Bronchial epithelial cell (primary cell): ENCODE measurements at regions not wholly inside any gene's neighbourhood (a gene's known extent, or its start where the extent isn't known, plus 50 kb on each side); places are given as distances from the start of the nearest gene placed in this dataset.
"Not testable (repeated sequence)": the region's sequence is repeated elsewhere in the genome, so short reads cannot be mapped to it uniquely, and the experiment has no call there.

Experiments used
- DNase-seq: peaks from one replicate; pipeline ENCODE4 v3.0.0-alpha.2; 2010; ENCODE audit warnings: low read depth
- FAIRE-seq: peaks from 2 replicates; lab custom pipeline; 2011; peaks lifted over from hg19 to GRCh38; lab: Jason Lieb, UNC
- H3K27me3 ChIP-seq: 2 replicates; pipeline ENCODE4 v1.5.1; 2011; ENCODE audit warnings: low read length; ENCODE audit not compliant: control insufficient read depth, insufficient read depth
- H3K36me3 ChIP-seq: 2 replicates; pipeline ENCODE4 v1.5.1; 2011; ENCODE audit warnings: low read length; ENCODE audit not compliant: control insufficient read depth, insufficient read depth
- H3K4me3 ChIP-seq: 2 replicates; pipeline ENCODE4 v1.5.1; 2011; ENCODE audit warnings: mild to moderate bottlenecking, low read depth, low read length, control low read depth
- CTCF ChIP-seq: IDR thresholded peaks from 2 replicates; pipeline ENCODE4 v1.5.1; 2011; ENCODE audit warnings: mild to moderate bottlenecking, moderate library complexity, low read length, control low read depth, inconsistent platforms; ENCODE audit not compliant: insufficient read depth, severe bottlenecking

- DNase-seq (no peak), FAIRE-seq (no peak)
- no peak overlapping the region for H3K4me3 ChIP-seq
- H3K36me3 ChIP-seq = no peaks in the 10 kb centered on the region
- no peak for TF ChIP-seq CTCF
- no peaks in the 10 kb centered on the region for H3K27me3 ChIP-seq
Observed at GRCh38 chr6:144664281-144664680, 379.1 kb downstream of the UTRN start.

GRCh38 chr6:144664947-144665346, 379.8 kb downstream of the UTRN start:
- Histone ChIP-seq H3K36me3 (no peaks in the 10 kb centered on the region), H3K27me3 (no peaks in the 10 kb centered on the region), H3K4me3 (no peak overlapping the region)
- no peak for DNase-seq
- no peak for FAIRE-seq
- TF ChIP-seq CTCF = no peak

DNA sequence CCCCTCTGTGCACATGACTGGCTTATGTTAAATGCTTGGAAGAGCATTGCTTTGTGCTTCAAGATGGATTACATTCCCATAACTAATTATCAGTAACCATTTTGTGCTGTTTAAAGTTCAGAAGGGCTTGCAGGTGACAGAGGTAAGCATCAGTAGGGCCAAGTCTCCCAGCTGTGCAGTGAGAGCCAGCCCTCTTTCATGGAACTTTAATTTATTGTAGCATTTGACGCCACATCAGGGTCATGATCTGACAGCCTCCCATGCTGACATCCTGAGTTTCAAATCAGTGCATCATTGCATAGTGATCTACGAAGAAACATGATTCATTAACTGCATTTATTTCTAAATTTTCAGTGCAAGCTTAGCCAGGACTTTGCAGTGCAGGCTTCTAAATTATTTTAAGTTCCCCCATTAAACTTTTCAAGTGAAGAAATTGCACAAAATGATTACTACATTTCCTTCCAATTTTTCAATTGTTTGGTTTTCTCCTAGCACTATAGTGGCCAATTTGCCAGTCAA, 380.9 kb downstream of the UTRN start:
- Histone ChIP-seq H3K36me3 (no peaks in the 10 kb centered on the region), H3K4me3 (no peak overlapping the region), H3K27me3 (no peaks in the 10 kb centered on the region)
- TF ChIP-seq CTCF = no peak
- DNase-seq (no peak), FAIRE-seq (no peak)

GRCh38 chr6:144666781-144667180, 381.6 kb downstream of the UTRN start:
- no peaks in the 10 kb centered on the region for H3K27me3 ChIP-seq
- H3K4me3 ChIP-seq = no peak overlapping the region
- FAIRE-seq (no peak), DNase-seq (no peak)
- no peak for TF ChIP-seq CTCF
- no peaks in the 10 kb centered on the region for H3K36me3 ChIP-seq

GRCh38 chr6:144667532-144668503, 382.7 kb downstream of the UTRN start:
- H3K27me3 ChIP-seq = no peaks in the 10 kb centered on the region
- no peaks in the 10 kb centered on the region for H3K36me3 ChIP-seq
- no peak for FAIRE-seq
- no peak overlapping the region for H3K4me3 ChIP-seq
- TF ChIP-seq CTCF = no peak
- DNase-seq = no peak

DNA sequence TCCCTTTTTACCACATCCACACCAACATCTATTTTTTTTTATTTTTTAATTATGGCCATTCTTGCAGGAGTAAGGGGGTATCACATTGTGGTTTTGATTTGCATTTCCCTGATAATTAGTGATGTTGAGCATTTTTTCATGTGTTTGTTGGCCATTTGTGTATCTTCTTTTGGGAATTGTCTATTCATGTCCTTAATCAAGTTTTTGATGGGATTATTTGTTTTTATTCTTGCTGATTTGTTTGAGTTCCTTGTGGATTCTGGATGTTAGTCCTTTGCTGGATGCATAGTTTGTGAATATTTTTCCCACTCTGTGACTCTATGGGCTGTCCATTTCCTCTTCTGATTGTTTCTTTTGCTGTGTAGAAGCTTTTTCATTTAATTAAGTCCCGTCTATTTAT, 385.1 kb downstream of the UTRN start:
- not testable (repeated sequence) for FAIRE-seq, DNase-seq, H3K36me3 ChIP-seq, H3K4me3 ChIP-seq, H3K27me3 ChIP-seq
